PC-3 (cell line): ENCODE measurements at regions not wholly inside any gene's neighbourhood (a gene's known extent, or its start where the extent isn't known, plus 50 kb on each side); places are given as distances from the start of the nearest gene placed in this dataset.

ENCODE experiments used
- EZH2 ChIP-seq: fragments of 300-600 bp; sonication (generic); IDR thresholded peaks from one replicate; pipeline ENCODE4 v1.6.1; 2017; ENCODE audit warnings: antibody characterized with exemption, mild to moderate bottlenecking, low read length; ENCODE audit not compliant: unreplicated experiment
- TF ChIP-seq, protein P1 (sequence below): fragments of 300-600 bp; sonication (generic); conservative IDR thresholded peaks from 2 replicates; pipeline ENCODE4 v1.5.1; 2017; ENCODE audit warnings: antibody characterized with exemption, low read depth, mild to moderate bottlenecking, low read length

DNA sequence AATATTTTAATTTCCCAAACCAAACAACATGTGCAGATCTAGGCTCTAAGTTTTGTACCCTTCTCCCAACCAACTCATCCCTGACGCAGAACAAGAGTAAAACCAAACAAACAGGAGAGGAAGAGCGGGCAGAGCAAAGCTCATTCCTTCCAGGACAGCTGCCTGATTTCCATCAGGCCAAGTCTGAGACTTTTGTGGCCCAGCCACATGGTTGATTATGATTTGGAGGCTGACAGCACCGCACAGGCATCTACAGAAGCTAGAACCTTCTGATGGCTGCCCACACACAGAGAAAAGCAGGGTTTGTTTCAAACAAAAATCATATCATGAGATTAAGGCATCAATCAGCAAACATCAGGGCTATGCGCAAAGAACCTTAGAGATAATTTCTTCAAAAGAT lies 262.6 kb downstream of the TNS1 start:
- TF ChIP-seq, protein P1, sequence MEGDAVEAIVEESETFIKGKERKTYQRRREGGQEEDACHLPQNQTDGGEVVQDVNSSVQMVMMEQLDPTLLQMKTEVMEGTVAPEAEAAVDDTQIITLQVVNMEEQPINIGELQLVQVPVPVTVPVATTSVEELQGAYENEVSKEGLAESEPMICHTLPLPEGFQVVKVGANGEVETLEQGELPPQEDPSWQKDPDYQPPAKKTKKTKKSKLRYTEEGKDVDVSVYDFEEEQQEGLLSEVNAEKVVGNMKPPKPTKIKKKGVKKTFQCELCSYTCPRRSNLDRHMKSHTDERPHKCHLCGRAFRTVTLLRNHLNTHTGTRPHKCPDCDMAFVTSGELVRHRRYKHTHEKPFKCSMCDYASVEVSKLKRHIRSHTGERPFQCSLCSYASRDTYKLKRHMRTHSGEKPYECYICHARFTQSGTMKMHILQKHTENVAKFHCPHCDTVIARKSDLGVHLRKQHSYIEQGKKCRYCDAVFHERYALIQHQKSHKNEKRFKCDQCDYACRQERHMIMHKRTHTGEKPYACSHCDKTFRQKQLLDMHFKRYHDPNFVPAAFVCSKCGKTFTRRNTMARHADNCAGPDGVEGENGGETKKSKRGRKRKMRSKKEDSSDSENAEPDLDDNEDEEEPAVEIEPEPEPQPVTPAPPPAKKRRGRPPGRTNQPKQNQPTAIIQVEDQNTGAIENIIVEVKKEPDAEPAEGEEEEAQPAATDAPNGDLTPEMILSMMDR: no peak
- TF ChIP-seq EZH2: no peak
